DMS153 treated with DMSO at 0.1 percent for 48 hours (cell line): ENCODE measurements at regions not wholly inside any gene's neighbourhood (a gene's known extent, or its start where the extent isn't known, plus 50 kb on each side); places are given as distances from the start of the nearest gene placed in this dataset.
"Not testable (repeated sequence)": the region's sequence is repeated elsewhere in the genome, so short reads cannot be mapped to it uniquely, and the experiment has no call there.

Experiments
- DNase-seq: peaks from one replicate; lab custom pipeline; 2025; ENCODE audit not compliant: unreplicated experiment; lab: John Stamatoyannopoulos, UW

- DNase-seq = no peak
Observed at GRCh38 chr2:78686625-78687153, 338.8 kb upstream of the REG3G start.

GRCh38 chr2:78699696-78700095, 325.8 kb upstream of the REG3G start:
- no peak for DNase-seq

- DNase-seq = no peak
Observed at GRCh38 chr2:78701546-78701945, 324.0 kb upstream of the REG3G start.

- DNase-seq = no peak
Observed at GRCh38 chr2:78707776-78708386, 317.6 kb upstream of the REG3G start.

- no peak for DNase-seq
Observed at GRCh38 chr2:78710632-78711375, 314.7 kb upstream of the REG3G start.

- DNase-seq = no peak
Observed at GRCh38 chr2:78715293-78715692, 310.2 kb upstream of the REG3G start.

- no peak for DNase-seq
Observed at GRCh38 chr2:78718024-78718423, 307.5 kb upstream of the REG3G start.

GRCh38 chr2:78718473-78718872, 307.0 kb upstream of the REG3G start:
- DNase-seq = no peak

GRCh38 chr2:78721355-78722033, 304.0 kb upstream of the REG3G start:
- DNase-seq = no peak

- DNase-seq = no peak
Observed at GRCh38 chr2:78734221-78734620, 291.3 kb upstream of the REG3G start.

- DNase-seq = no peak
Observed at GRCh38 chr2:78739282-78739681, 286.2 kb upstream of the REG3G start.

- DNase-seq = no peak
Observed at GRCh38 chr2:78749638-78750037, 275.9 kb upstream of the REG3G start.

GRCh38 chr2:78750219-78750618, 275.3 kb upstream of the REG3G start:
- no peak for DNase-seq

GRCh38 chr2:78754930-78755329, 270.6 kb upstream of the REG3G start:
- no peak for DNase-seq

- no peak for DNase-seq
Observed at GRCh38 chr2:78757191-78757590, 268.3 kb upstream of the REG3G start.

- no peak for DNase-seq
Observed at GRCh38 chr2:78757640-78758039, 267.9 kb upstream of the REG3G start.

- DNase-seq = not testable (repeated sequence)
Observed at GRCh38 chr2:78758765-78759164, 266.7 kb upstream of the REG3G start.

- DNase-seq = no peak
Observed at GRCh38 chr2:78766459-78766858, 259.0 kb upstream of the REG3G start.

- no peak for DNase-seq
Observed at GRCh38 chr2:78768016-78768415, 257.5 kb upstream of the REG3G start.

- DNase-seq = no peak
Observed at GRCh38 chr2:78775291-78775690, 250.2 kb upstream of the REG3G start.

GRCh38 chr2:78778756-78779510, 246.6 kb upstream of the REG3G start:
- DNase-seq = no peak
